Activated T-cell treated with anti-CD3 and anti-CD28 coated beads, Interleukin-2, amount 50 U/mL, for 48 hours (primary cell): ENCODE measurements at regions not wholly inside any gene's neighbourhood (a gene's known extent, or its start where the extent isn't known, plus 50 kb on each side); places are given as distances from the start of the nearest gene placed in this dataset.
A peak's percentile ranks its signal among the peaks of the same experiment; 100 is the strongest.
"Not testable (repeated sequence)": the region's sequence is repeated elsewhere in the genome, so short reads cannot be mapped to it uniquely, and the experiment has no call there.

Experiments
- DNase-seq, 2 experiments: peaks; one replicate each; pipeline ENCODE4 v3.0.0-alpha.2; 2020

DNA sequence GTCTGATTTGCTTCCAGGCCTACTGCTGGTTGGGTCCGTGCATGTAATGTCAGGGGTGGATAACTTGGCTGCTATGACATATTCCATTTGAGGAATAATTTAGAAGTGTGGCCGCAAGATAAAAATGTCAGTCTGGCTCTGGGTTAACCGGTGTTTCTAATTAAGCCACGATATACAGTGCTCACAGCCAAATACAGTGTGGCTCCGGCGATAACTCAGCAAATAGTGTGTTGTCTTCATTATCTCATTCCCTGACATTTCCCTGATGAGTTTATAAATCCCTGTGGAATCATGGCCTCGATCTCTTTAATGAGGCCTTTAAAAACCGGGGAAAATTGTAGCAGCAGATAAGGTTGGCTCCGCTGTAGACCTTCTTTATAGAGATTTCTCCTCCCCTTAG is 1125.0 kb downstream of the TYW1 start:
- no peak for DNase-seq

DNA sequence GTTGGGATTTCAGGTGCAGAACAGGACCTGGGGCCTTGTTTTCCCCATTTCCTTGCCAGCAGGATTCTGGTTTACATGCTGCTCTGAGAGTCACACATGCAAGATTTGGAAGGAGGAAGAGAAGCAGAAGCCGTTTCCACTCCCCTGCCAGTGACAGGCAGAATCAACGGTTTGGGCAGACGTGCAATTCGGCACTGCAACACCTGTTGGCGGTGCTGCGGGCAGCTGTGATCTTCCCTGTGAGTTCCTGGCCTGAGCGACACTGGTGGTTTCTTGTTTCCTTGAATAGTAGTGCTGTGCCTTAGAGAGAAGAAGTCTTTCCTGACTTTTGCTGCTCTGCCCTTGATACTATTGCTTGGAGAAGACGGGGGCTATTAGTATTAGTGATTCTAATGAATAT is 1126.2 kb downstream of the TYW1 start:
- DNase-seq: no peak

DNA sequence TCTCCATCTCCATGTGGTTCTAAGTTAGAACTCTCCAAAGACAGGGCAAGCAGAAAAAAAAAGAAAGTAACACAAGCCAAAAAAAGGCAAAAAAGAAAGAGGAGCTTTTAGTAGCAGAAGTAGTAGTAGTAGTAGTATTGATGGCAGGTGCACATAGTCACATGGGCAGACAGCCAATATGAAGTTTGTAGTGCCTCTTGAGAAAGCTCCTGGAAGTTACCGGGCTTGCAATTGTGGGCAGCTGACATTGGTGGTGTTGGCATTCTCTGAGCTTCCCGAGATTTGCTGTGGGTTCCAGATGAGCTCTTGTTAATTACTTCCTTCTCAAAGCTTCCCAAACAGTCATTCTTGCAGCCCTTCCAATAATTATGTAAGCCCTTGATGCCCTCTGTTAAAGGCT is 1128.5 kb downstream of the TYW1 start:
- no peak for DNase-seq

DNA sequence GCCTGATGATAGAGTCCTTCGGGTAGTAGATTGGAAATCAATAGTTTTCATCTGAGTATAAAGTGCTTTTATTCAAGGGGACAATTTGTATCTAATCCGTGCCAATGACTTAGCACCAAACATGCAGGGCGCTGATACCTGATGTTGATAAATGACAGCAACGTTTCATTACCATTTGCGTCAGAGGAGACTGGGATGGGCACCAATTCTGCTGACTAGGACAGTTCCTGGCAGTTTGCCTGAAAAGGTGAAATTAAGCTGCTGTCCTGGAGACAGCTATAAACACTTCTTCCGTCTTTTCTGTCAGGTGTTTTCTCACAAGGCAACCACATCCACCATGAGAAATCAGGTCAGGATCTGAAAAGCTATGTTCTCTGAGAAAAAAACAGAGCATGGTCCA is 1136.4 kb downstream of the TYW1 start:
- DNase-seq: no peak

DNA sequence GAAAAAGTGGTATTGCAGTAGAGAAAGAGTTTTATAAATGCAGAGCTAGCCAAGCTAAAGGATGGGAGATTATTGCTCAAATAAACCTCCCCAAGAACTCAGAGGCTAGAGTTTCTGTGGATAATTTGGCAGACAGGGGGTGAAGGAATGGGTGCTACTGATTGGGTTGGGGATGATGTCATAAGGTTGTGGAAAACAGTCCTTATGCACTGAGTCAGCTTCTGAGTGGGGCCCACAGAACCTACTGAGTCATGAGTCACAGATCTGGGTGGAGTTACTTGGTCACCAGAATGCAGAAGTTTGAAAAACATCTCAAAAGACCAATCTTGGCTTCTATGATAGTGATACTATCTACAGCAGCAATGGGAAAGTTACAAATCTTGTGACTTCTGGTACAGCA is 1146.7 kb downstream of the TYW1 start:
- DNase-seq: no peak

DNA sequence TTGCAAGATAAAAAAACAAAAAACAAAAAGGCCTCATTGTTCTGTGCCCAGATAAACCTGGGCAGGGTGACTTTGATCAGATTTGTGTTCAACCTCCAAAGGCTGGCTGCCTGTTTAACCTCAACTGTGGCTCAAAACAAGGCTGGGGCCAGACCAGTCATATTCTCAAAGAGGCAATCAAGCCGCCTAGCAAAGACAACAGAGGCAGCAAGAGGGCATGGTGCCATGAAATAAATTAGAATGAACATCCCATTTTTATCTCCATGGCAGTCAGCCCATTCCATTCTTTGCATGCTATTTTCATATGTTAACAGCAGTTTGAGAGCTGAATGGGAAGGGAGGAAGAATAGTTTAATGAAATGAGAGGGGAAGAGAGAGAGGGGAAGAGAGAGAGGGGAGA is 1150.3 kb downstream of the TYW1 start:
- DNase-seq: no peak

DNA sequence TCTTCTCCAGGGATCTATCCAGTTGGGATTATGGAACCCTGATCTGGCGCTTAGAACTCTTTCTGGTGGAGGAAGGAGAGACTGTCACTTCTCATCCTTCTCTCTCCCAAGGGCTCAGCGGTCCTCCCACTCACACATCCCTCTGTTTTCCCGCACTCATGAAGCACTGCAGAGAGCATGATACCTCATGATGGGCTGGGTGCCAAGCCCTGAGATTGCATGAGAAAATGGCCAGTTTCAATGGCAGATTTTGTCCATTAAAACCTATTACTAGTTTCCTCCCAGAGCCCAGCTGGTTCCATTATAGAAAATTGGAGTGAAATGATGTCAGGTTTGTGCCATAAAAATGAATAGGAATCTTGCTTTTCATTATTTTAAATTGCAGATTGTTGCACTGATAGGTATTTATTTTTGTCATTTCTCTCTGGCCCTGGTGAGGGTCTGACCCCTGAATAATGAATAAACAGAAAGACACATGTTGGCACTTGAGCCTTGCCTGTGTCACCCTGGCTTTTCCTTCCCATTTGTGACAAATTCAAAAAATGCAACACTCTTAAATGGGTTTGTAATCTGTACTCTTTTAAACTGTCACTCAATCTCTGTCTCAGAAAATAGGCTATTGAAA is 1151.1 kb downstream of the TYW1 start:
- no peak for DNase-seq

DNA sequence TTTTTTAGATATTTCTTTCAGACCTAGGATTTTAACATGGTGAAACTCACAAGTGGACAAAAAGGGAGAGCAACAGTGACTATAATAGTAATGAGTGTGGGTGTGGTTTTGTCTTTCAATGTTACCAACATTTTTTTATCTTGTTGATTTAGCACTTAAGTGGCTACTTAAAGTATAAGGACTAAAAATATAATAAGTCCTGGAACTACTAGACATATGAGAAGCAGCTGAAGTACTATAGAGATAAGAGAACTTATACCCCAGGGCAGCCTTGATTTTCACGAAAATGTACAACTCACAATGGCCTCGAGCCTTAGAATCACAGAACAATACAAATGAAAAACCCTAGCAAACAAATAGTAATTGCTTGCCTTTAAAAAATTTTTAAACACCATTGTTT is 1151.8 kb downstream of the TYW1 start:
- DNase-seq: no peak

DNA sequence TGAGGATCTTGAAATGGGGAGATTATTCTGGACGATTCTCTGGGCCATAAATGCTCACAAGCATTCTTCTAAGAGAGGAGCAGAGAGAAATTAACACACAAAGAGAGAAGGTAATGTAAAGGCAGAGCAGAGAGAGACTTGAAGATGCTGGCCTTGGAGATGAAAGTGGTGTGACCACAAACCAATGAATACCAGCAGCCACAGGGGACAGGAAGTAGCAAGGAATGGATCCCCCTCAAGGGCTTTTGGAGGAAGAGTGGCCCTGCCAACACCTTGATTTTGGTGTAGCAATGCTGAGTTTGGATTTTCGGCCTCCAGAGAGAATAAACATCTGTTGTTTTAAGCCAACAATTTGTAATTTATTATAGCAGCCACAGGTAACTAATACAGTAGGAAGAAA is 1155.6 kb downstream of the TYW1 start:
- no peak for DNase-seq

DNA sequence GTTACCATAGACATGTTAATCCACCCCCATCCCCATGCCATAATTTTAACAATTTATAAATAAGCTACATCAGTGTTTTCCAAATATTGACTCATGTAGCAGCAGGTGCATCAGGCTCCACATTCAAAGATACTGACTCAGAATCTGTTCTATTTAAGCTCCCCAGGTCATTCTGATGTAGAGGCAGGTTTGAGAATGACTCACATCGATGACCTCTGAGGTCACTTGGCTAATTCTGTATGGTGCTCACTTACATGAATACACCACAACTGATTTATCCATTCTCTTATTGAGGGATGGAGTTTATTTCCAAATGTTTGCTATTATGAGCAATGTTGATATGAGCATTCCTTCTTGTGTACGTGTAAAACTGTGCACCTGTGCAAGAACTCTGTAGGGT is 1159.0 kb downstream of the TYW1 start:
- DNase-seq: no peak

DNA sequence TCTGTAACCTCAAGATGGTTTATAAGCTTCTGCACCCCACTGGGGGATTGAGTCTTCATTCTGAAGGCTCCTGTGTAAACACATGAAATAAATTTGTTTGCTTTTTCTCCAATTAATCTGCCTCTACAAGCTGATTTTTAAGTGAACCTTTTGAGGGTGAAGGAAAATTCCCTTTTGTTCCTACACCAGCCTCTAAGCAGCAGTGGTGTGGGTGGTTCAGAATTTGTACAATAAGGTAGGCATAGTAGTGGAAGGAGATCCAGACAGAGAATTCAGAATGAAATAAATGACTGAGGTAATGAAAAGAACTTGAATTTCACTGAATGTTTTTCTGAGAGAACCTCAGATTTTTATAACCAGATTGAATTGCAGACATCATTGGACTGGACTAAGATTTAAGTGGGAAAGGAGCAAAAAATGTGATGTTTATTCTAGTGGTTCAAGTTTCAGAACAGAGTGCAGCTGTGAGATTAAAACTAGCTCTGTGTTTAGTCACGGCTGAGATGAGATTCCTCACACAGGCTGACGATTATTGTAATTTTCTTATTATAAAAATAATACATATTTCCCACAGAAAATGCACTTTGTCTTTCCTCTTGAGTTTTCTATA is 1162.2 kb downstream of the TYW1 start:
- no peak for DNase-seq

DNA sequence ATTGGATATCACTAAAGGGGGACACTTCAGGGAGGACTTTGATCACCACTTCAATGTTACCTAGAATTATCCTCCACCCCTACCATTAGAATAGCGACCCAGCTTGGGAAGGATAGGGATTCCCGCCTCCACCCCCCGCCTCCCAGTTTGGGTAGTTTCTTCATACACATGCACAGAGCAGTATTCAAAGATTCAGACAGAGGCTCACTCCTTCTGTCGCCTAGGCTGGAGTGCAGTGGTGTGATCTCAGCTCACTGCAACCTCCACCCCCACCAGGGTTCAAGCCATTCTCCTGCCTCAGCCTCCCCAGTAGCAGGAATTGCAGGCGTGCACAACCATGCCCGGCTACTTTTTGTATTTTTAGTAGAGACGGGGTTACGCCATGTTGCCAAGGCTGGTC is 1166.1 kb downstream of the TYW1 start:
- DNase-seq: no peak

DNA sequence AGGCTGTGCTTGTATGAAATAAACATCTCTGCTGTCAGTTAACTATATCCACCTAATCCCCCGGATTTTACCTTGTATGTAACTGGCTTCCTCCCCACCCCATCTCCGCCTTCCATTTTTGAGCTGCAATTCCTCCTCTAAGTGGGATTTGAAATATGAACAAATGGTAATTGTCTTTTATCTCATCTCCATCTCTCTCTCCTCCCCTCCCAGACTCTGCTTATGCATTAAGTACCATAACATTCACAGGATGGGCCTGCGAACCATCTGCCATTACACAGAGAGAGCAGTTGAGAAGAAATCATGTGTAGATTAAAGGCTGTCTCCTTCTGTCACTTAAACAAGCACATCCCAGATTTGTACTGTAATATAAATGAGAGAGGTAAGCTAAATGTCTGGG is 1169.9 kb downstream of the TYW1 start:
- DNase-seq: no peak

DNA sequence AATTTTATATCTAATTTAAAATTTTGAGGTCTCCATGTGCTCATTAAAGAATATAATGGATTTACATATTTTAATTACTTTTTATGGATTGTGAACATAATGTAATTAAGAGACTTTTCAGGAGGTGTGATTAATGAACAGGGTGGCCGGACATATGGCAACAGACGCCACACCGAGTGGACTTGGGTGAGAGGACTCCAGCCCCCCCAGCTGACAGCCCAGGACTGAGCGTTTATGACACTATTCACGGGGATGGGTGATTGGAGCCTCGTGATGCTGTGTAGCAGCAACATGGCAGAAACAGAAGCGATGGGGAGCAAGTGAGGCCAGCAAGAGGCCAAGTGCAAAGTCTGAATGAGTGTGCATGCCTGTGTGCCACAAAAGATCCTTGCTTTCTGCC is 1176.9 kb downstream of the TYW1 start:
- no peak for DNase-seq

DNA sequence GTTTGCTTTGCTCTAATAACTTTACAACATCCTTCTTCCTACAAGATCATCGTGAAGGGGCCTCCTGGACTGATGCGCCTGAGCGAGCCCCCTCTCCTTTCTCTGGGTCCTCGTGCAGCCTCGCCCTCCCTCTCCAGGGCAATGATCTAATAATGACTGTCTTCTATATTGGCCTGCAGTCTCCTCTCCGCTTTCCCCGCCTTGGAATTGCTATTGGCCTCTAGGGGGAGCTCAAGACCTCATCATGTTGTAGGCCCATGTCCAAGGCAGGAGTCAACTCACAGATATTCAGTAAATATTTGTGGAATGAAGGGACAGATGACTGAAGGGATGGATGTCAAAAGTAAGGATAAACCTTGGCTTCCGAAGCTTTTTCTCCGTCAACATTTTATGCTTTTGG is 1180.3 kb downstream of the TYW1 start:
- peak; percentile 18 to 19 for DNase-seq

DNA sequence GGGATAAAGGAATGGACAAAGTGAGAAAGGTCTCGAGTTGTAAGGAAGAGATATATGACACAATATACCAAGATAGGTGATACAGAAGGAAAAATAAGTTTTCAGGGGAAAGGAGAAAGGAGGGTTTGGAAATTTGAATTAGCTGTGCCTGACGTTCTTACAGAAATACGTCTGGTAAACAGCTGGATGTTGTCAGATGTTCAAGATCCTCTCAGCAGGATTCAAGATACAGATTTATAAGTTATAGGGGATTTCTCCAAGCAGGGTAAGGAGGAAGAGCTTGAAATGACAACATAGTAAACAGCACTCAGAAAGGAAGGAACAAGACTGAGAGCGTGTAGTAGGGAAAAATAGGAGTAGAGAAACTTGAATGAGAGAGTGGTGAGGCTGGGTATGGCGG is 1184.1 kb downstream of the TYW1 start:
- DNase-seq: no peak

DNA sequence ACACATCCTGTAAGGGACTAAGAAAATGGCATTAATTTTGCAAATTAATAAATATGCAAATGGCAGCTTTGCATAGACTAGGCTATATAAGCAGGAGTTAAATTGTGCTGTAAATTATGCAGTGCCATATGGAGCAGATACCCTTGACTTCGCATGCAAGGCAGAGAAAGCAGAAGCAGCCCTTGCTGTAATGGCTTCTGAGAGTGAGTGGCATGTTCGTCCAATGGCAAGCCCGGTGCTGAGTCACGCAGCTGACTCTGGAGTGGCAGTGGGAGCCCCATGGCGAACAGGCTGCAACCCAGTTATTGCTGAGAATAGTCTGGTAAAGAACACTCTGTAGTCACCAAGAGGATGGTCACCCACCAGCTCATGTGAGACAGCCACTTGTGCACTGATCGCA is 1186.5 kb downstream of the TYW1 start:
- DNase-seq: no peak

DNA sequence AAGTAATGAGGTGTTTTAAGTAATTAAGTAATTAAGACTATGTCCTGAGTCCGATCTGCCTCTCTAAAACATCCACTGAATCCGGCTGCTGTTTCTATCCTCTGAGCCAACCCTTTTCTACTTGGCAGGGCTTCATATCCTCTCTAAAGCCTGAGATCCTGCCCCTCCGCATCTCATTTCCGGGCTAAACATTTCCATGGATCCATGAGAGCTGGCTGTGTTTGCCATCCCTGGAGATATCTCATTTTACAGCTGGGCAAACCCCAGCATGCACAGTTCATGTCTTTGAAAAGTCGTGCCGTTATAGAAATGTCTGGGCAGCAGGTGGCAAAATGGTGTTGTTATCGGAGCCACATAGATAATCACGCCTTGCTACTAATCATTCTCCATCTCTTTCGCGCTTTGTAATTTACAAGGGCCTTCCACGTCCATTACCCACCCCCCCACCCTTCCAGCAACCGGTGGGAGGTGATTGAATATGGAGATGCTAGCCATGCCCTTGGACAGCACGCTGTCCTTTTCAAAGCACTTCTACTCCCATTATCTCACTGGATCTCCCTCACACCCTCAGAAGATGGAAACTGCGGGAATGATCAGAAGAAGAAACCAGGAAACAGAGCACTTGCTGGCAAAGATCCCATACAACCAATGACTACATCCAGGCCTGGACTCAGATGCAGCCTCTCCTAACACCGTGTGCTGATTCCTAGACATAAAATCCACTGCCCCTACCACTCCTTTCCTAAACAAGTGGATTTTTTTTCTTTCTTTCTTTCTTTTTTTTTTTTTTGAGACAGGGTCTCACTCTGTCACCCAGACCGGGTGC is 1189.2 kb downstream of the TYW1 start:
- no peak for DNase-seq

DNA sequence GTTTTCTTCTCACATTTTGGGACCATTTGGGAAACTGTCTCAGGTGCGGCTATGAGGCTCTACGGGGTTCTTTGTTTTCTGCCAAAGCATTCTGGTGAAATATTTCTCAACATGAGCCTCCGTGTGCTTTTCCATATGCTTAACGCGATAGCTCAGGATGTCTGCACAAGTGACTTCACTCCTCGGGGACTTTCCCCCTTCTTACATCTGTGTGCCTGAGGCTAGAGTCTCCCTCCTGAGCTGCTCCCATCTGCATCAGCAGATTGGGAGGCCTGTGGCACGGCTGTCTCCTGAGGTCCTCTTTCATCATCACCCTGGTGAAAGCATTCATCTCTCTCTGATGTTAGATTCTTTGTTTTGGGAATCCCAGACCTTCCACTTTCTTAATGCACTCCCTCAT is 1190.9 kb downstream of the TYW1 start:
- no peak for DNase-seq

DNA sequence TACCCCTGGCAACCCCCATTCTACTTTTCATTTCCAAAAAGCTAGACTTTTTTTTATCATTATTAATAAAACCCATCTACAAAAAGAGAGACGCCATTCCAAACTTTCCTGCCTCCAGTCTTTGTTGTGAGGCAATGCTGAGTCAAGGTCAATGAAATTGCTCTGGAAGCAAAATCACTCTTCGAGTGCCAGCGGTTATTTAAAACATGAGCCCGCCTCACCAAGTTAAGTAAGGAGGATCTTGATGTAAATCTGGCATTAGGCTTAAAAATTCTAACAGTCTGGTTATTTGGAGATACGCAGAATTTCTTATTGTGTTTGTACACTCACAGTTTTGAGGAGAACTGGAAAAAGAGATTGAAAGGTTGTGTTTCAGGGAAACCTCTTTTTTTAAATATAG is 1196.3 kb downstream of the TYW1 start:
- no peak for DNase-seq

DNA sequence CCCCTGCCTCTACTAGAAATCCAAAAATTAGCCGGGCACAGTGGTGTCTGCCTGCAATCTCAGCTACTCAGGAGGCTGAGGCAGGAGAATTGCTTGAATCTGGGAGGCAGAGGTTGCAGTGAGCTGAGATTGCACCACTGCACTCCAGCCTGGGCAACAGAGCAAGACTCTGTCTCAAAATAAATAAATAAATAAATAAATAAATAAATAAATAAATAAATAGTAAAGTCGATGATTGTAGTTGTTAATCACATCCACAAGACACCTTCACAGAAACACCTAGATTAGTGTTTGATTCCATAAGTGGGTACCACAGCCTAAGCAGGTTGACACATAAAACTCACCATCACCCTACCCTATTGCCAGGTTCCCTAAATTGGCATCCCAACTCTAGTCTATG is 1199.0 kb downstream of the TYW1 start:
- DNase-seq: not testable (repeated sequence)

DNA sequence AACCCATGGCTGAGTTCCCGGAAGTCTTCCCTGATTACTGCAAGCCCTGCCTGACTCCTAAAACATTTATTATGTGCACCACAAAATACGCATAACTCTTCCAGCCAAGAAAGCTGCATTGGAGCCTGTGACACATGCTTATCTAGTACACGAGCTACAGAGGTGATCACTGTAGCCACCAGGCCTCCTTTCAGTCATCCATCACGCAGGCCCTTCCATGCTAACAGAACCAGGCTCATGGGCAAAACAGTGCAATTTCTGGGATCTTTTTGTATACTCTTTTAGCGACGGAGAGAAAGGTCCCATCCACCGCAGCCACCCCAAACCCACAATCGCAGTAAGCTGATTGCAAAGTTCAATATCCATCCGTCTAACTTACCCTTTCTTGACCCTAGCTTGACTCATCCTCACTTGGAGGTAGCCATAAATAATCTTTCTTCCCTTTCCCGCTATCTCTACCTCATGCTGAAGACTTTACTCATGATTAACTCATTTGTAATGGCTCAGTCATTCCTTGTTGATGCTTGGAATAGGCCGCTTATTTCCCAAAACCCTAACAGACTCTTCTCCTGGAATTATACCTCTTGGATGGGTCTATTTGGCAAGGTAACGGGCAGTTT is 1203.5 kb downstream of the TYW1 start:
- no peak for DNase-seq

DNA sequence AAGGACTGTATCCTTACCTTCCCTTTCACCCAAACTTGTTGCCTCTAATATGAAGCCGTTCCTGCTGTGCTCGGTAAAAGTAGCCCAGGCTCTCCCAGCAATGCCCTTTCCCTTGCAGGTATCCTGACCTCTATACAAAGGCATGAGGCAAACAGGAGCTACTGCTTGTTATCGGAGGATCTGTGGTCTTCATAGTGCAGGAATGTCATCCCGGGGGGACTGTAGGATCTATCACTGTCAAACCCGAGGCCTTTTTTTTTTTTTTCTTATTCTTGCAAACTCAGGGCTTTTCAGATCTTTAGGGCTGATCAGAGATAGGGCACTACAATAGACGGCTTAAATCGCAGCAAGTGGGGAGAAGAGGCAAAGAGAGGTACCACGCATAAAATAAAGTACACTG is 1206.6 kb downstream of the TYW1 start:
- DNase-seq: no peak

DNA sequence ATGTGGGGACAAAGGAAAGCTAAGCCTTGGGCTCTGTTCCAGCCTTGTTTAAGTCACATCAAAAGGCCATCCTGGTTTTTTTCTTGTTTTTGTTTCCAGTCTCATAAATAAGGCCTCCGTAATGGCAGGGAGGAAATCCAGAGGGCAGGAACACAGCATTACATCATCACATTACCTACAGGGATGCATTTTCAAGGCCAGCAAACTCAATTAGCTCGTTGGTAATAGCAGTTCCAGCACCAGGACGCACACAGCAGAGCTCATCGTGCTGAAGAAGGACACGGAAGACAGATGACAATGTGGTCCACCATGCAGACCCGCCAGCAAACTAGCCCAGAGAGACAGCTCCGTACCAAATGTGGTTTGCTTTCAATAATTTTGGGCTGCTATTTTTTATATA is 1209.2 kb downstream of the TYW1 start:
- no peak for DNase-seq
